Activated T-cell treated with anti-CD3 and anti-CD28 coated beads, Interleukin-2, amount 50 U/mL, for 48 hours (primary cell): ENCODE measurements at regions not wholly inside any gene's neighbourhood (a gene's known extent, or its start where the extent isn't known, plus 50 kb on each side); places are given as distances from the start of the nearest gene placed in this dataset.
A peak's percentile ranks its signal among the peaks of the same experiment; 100 is the strongest.

Experiments used
- DNase-seq, 2 experiments: peaks; one replicate each; pipeline ENCODE4 v3.0.0-alpha.2; 2020

DNA sequence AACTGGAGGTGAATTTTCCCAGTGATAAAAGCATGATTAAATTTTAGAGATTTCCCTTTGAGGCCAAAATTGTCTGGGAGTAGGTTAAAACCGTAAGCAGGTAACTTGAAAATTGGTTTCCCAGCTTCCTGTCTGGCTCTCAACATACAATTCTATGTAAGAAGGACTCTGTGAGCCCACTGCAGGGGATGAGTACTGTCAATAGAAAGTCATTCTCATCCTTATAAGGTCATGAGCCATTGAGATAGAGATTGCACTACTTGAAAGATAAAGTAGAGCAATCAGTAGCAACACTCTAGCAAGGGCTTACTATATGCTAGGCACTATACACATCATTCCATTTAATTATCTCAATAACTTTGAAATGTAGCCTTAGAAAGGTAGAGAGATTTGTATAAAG is 225.6 kb upstream of the HMGA2 start:
- no peak for DNase-seq

DNA sequence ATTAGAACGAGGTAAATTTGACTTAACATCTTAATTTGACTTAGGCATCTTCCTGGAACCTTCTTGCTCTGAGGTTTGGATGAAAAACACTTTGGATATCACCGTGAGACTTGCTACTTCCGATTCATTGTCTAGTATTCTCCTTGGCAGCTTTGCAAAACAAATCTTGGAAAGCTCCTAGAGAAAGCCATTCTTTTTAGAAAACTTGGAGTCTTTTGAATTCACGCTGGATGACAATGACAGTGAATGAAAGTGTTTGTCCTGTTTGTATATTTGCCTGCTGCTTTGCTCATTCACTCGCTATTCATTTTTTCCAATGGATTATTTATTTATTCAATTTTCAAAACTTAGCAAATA is 222.1 kb upstream of the HMGA2 start:
- DNase-seq, result no peak

DNA sequence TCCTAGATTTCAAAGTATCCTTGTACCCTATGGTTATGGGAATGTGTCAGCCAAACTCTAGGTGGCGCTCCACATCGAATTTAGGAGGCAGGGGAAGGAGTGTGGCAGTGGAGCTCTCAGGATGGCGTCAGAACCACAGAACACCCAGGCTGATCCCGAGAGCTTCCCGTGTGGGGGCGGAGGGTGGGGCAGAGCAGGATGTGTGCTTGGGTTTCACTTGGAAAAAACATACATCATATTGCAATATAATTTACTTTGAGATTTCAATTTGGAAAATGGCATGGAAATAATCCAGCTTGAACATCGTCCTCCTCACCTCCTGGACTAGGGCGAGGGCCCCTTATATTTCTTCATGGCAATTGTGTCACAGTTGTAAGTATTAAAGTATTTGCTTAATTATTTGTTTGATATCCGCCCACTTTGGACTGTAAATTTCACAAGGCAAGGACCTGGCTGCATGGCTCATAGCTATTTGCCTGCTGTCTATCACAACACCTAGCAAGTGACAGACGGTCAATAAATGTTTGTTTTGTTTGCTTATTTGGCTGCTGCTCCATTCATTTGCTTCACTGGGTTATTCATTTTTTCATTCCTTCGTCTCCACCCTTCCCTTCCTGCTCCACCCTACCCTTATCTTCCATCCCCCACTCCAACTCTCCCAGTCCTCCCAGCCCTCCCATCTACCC is 221.5 kb upstream of the HMGA2 start:
- DNase-seq, result peak; percentile 49 to 56

DNA sequence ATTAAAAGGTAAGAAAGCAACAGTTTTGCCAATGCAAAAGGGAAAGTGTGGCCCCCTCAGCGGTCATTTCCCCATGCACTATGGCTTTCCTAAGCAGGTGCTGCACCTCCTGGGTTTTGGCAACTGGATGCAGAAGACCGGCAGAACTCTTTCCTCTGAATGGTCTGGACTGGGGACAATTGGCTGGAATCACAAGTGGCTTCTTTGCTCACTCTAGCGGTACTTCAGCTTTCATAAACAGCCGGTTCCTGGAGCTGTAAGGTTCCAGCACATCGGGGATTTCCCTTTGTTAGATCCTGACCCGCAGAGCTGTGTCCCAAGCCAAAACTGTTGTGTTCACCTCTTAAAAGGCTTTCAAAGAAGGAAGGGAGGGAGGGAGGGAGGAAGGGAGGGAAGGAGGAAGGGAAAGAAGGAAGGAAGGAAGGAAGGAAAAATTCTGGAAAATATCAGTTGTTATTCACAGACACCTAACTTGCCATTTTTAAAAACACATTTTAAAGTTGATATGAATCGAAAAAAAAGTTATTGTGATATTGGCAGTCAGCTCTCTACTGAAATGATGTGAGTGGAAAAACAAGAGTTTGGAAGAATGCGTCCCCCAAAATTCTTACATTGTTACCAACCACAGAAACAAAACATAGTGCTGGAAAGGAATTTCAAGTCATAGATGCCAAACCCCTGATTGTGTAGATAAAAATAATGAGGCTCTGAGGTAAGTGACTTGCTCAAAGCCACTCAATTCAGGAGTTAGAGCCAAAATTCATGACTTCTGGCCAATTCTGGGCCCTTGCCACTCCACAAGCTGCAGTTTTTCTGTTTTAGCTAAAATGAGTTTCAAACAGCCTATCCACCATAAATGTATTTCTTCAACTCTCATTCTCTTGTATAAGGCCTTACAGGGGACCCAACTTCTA is 220.6 kb upstream of the HMGA2 start:
- no peak for DNase-seq

DNA sequence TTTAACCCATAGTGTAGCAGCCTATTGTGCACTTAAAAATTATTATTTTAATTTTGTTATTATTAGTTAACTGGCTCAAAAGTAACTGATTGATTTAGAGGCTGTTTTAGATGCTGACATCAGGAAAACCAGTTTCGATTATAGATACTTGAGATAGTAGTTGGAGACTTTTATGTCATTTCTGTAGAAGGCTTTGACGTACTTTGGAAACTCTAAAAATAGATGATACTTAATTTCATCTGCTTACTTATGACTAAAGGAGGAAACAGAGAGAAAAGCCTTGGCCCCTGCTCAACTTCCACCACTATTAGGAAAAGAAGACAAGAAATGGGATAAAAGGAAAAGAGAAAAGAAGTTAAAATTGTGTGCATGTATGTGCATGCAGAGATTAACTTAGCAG is 219.3 kb upstream of the HMGA2 start:
- DNase-seq, result no peak

DNA sequence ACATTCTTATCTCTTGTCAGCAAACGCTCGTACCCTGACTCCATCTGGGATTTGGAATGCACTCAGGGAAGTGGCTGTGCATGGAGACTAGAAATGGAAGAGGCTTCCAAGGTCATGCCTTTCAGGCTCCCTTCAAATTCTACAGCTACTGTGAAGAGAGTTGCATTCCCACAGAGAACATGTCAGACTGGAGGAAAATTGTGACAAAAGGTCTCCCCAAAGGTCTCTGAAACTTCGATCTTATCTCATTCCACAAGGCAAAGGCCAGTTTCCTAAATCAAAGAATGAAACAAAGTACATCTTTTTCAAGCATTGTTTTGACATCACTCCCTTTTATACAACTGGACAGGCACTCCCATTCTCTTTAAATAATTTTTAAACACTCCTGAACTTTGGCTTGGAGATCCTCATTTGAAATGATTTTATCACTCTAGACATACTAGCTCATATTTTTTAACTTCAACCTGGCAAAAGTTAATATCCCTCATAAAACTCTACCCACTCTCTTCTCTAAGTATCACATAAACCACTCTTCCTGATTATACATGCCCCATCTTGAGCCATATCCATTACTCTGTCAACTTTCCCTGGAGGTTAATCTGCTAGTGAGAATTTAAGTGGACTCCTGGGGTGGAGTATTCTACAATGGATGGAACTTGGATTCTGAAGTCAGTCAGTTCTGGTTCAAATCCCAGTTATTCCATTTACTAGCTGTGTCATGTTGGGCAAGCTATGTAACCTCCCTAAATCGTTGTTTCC is 218.1 kb upstream of the HMGA2 start:
- DNase-seq, result no peak

DNA sequence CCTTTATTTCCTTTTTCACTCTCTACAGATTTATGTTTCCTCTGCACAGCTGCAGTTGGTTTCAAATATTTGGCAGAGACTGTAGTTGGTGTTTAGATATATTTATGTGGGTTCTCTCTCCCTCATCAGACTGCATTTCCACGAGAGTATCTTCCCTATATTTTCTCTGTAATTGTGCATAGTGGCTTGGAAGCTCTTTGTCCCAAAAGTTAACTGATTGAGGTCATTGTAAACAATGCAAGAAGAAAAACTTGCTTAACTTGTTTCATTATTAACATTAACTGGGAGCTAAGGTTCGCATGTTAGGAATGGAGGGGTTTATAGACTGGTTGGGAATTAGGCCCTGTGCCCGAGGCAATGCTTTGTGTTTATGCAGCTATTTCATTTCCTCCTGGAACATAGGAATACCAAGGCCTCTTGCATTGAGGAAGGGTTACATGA is 216.9 kb upstream of the HMGA2 start:
- no peak for DNase-seq

DNA sequence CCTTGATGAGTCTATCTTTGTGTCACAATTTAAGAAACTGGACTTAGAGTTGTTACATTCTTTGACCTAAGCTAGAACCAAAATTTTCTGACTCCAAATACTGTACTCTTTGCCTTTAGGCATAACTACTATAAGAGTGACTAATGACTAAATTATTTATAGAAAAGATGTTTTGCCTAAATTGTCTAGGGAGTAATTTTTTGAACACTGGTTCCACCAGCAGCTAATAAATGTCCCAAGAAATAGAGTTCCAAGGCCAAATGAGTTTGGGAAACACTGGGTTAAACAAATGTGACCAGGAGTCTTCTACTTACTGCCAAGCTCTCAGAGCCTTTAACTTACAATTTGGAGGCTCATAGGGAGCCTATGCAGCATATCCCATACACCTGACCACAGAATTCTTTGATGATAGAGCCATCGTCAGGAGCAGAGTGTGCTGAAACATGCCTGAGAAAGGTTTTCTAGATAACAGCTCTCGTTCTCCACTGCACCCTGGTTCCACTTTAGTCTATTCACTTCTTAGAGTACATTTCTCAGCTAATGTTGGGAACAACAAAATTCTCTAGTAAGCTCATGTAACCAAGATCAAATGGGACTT is 215.9 kb upstream of the HMGA2 start:
- no peak for DNase-seq

DNA sequence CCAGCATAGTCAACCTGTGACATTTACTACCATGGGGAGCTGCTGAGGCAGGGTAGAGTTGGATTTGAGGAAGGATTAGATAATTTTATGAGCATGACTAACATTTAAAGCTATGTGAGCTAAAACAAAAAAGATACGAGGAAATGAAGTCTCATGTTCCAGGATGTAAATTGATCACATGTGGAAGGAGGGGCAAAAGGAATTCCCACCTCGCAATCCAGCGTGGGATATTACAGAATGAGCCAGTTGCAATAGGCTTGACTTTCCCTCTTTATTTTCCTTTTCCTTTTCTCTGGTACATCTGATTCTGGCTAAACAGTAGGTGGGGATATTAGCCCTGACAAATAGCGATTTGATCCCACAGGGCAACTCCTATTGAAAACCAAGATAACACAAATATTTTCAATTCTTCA is 214.9 kb upstream of the HMGA2 start:
- no peak for DNase-seq

DNA sequence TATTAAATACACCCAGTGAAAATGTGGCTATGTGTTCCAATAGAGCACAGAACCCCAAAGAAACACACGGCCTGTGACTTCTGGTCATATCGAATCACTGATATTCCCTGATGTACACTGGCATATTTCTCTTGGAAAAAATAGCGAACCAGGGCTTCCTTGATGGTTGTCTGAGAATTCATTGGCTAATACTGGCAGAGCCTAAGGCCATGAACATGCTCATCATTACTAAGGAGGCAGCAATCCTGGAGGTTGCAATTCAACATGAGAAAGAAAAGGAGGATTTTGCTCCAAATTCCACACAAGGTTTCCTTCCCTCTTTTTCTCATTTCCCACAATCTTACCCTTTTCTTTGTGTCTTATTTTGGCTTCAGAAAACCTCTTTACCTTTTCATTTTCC is 212.9 kb upstream of the HMGA2 start:
- DNase-seq, result no peak

DNA sequence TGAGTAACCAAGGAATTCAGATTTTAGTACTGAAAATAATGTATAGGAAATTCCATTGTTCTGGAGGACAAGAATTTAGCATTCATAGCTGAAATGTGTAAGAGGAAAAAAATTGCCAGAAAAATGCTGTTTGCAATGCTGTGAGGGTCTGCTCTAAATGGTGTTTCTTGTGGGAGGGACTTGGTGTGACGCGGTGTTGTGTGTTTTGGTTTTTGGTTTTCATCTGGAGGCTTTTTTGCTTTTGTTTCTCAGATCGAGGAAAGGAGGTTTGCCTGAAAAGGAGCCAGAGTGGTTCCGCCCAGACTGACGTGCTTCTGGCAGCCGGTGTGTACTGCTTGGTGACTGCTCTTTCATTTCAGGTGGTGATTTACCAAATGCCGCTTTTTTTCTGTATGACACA is 211.8 kb upstream of the HMGA2 start:
- no peak for DNase-seq

DNA sequence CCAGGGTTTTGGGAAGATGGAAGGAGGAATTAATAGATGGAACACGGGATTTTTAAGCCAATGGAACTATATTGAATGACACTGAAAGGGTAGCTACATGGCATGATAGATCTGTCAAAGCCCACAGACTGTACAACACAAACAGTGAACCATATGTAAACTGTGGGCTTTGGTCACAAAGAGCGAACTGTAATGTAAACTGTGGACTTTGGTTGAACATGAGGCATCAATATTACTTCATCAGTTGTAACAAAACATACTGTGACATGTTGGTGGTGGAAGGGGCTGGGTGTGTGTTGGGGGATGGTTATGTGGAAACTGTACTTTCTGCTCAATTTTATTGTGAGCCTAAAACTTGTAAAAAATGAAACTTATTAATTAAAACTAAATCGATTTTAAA is 210.6 kb upstream of the HMGA2 start:
- no peak for DNase-seq

DNA sequence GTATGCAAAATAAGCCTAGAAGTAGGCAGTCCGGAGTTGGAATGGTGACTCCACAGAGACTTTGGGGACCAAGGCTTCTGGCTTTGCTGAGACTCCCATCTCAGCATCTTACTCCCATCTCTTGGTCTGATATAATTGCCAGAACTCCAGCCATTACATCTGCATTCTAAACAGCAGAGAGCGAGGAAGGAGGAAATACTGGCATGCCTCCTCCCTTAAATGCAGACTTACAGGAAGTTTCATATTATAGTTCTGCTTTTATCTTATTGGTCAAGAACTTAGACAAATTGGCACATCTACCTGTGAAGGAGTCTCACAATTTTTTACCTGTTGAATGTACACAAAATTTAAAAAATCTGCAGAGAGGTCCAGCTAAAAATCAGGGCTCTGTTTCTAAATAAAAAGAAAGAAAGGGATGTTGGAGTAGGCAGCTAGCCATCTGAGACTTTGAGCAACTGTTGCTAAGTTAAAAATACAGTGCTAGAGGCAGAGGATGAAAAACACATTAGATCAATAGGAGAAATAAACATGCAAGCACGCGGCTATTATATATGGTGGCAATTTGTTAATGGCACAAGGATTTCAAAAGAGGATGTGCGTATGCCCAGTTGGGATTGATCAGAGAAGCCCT is 209.9 kb upstream of the HMGA2 start:
- DNase-seq, result no peak

DNA sequence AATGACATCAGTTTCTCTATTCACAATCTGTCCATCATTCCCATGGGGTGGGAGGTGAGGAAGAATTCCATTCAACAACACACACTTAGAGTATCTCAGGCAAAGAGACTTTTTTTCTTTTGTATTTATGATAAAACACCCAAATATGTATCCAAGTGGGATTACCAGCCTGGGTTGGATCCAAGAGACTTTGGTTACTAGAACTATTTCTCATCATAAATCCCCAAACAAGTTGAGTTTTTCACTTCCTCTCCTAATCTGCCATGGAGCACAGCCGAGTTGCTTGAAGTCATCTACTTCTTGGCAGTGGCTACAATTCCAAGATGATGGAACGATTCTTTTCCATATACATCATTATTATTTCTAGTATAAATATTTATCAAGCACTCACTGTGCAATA is 209.2 kb upstream of the HMGA2 start:
- DNase-seq, result no peak

DNA sequence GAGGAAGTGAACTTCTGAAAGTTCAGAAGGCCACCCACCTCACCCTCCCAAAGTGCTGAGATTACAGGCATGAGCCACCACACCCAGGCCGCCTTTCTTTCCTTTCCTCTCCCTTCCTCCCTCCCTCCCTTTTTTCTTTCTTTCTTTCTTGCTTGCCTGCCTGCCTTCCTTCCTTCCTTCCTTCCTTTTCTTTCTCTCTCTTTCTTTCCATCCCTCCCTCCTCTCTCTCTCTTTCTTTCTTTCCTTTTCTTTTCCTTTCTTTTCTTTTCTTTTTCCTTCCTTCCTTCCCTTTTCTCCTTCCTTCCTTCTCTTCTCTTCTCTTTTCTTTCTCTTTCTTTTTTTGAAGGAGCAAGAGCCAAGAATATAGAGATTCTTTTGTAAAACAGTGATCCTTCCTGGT is 208.3 kb upstream of the HMGA2 start:
- DNase-seq, result no peak

DNA sequence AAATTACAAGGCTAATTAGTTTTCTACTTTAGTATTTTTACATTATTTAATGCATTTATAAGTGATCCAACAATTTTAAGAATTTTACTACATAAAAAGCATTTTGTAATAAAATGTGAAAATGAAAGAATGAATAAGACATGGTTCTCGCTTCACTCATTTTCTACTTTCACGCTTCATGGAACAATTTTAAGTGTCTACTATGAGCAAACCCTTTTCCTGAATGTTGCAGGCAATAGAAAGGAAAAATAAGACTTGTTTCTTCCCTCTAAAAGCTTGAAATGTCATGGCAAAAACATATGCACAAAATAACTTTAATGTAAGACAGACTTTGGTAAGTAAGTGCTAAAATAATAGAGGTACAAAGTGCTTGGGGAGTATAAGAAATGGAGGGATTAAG is 205.7 kb upstream of the HMGA2 start:
- DNase-seq, result no peak

DNA sequence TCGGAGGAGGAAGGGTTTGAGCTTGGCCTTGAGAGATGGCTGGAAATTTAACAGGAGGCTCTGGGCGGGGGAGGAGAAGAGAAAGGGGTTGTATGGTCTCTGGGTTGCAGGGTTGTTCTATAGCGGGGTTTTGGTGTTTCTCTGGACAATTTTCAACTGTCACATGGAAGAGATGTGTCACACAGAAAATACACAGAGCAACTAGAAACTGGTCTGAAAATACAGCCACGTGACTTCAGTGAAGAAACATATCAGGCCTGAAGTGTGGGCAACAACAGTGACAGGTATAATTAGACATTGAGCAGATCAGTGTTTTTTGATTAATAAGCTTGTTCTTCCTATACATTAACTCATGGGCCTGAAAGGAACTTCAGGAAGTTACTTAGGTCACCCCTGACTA is 205.3 kb upstream of the HMGA2 start:
- no peak for DNase-seq

DNA sequence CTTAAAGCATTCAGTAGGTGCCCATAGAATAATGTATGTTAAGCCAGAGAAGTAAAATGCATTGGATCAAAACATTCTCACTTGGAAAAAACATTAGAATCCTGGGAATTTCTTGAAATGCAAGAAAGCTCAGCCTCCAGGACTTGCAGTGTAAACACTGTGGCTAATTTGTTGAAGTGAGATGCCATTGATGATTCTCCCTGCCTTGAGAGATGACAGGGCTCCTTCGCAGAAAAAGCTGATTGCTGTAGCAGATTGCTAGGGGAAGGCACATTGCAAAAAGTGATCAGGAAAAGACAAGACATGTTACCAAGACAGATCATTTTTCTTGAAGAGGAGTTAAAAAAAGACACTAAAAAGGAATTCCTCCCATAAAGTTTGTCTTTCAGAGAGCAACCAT is 204.2 kb upstream of the HMGA2 start:
- DNase-seq, result no peak

DNA sequence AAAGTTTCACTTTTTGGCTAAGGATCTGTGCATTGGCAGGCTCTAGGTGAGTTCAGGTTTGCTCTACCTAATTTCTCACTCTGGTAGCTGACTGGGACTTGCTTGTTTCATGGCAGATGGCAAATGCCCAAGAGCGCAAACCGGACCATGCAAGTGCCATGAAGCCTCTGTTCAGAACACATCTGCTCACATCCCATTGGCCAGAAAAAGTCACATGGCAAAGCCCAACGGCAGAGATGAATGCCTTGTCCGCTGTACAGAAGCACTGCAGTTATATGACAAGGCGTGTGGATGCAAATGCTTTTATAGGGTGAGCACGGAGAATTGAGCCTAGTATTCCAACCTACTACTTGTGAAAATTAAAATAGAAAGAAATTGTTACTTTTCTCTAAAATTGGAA is 202.2 kb upstream of the HMGA2 start:
- DNase-seq, result no peak

DNA sequence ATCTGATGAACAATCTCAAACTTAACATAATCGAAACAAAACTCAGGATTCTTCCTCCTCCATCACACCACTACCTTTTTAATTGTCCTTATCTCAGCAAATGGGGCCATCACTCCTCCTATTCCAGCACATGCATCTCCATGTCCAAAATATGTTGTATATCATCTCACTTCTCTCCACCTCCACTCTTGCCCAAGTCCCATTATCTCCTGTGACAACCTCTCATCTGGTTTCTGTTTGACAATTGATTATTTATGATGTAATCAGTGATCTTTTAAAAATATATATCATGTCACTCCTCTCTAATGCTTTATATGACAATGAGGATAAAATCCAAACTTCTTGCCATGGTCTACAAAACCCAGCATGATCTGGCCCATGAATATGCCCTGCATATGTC is 200.8 kb upstream of the HMGA2 start:
- DNase-seq, result no peak

DNA sequence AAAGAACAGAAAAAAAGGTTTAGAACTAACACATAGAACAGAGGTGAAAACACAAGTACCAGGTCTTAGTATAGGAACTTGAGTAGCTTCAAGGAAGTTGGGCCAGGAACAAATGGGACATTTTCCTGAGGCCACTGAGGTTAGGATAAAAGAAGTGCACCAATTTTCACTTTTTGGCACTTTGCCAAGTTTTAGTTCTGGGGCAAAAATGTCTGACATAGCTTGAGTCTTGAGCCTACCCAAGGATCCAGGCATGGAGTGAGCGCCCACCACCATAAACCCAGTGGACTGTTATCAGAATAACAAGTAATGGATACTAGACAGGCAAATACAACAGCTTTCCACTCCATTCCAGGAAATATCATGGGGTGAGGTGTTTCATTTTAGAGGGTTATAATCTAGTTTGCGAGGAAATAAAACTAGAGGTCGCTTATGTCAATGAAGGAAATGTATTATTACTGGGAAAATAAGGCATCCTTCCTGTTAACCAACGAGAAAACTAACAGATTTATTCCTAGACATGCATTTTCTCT is 199.7 kb upstream of the HMGA2 start:
- DNase-seq, result no peak

DNA sequence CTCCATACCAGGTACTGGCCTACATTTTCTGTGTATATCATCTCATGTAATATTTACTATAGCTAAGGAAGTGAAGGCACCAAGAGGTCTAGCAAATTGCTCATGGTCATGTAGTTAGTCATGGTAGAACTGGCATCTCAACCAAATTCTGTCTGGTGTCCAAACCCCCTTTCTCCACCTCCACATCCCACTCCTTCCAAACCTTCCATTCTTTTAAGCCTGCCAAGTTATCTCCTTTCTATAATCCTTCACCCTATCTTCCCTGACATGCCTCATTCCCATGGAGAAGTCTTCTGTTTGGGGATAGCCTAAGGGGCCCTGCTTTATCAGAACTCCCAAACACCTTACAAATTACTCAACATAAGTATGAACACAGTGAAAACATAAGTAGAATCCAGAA is 196.2 kb upstream of the HMGA2 start:
- no peak for DNase-seq

DNA sequence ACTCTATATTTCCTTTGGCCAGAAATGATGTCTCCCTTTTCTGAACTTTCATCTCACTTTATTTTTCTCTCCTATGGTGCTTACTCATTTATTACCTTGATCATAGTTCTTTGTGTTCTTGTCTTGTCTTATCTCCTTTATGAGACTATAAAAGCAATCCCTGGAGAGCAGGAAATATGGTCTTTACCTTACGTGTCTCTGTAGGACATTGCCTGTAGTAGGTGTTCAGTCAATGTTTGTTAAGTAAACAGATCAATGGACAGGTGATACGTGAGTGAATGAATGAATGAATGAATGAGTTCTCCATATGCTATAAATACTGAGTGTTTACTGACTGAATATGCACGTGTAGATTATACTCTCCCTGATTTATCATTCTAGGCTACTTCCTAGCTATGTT is 193.7 kb upstream of the HMGA2 start:
- no peak for DNase-seq
